Thoracic aorta (tissue), 2 donors: ENCODE measurements at regions not wholly inside any gene's neighbourhood (a gene's known extent, or its start where the extent isn't known, plus 50 kb on each side); places are given as distances from the start of the nearest gene placed in this dataset.

ENCODE experiments used
- ATAC-seq: fragments of 150-250 bp; one replicate; pipeline ENCODE4 v1.8.0; 2017; ENCODE audit warnings: low read depth; ENCODE audit not compliant: insufficient number of reproducible peaks, low FRiP score
- DNase-seq: peaks from one replicate; pipeline ENCODE4 v3.0.0-alpha.2; 2020; ENCODE audit warnings: low spot score
- H3K27ac ChIP-seq, 2 donors: fragments of 200-600 bp; sonication (generic); 1 replicate in 1 of 2; 2 replicates in 1 of 2; pipeline ENCODE4 v1.5.1; 2016; ENCODE audit warnings: mild to moderate bottlenecking in 2 of 2, moderate library complexity in 2 of 2
- H3K27me3 ChIP-seq: fragments of 200-600 bp; sonication (generic); replicated peaks from 2 replicates; pipeline ENCODE4 v1.6.0; 2016; ENCODE audit warnings: mild to moderate bottlenecking; ENCODE audit not compliant: insufficient read depth
- H3K36me3 ChIP-seq: fragments of 200-600 bp; sonication (generic); one replicate; pipeline ENCODE4 v1.5.1; 2016
- H3K4me1 ChIP-seq, 2 donors: fragments of 200-600 bp; sonication (generic); 1 replicate in 1 of 2; 2 replicates in 1 of 2; pipeline versions ENCODE4 v1.5.1 to v1.6.0; 2016; ENCODE audit warnings: low read depth in 2 of 2, mild to moderate bottlenecking in 1 of 2; ENCODE audit not compliant: control insufficient read depth in 1 of 2
- H3K4me3 ChIP-seq: fragments of 200-600 bp; sonication (generic); 2 replicates; pipeline ENCODE4 v1.5.1; 2016; ENCODE audit warnings: mild to moderate bottlenecking
- H3K9me3 ChIP-seq: fragments of 200-600 bp; sonication (generic); 2 replicates; pipeline ENCODE4 v1.5.1; 2016
- CTCF ChIP-seq: fragments of 200-600 bp; sonication (generic); IDR thresholded peaks from one replicate; pipeline ENCODE4 v1.5.1; 2019; ENCODE audit warnings: antibody characterized with exemption

GRCh38 chr11:96706761-96707160, 316.9 kb downstream of the JRKL start:
- DNase-seq, result no peak
- no peaks in the 10 kb centered on the region for H3K27me3 ChIP-seq
- no peaks in the 10 kb centered on the region for H3K9me3 ChIP-seq
- ATAC-seq, result no peak
- TF ChIP-seq CTCF, result no peak
- H3K27ac ChIP-seq, result no peak overlapping the region
- H3K4me1 ChIP-seq, result no peaks in the 10 kb centered on the region
- H3K4me3 ChIP-seq, result no peak overlapping the region
- H3K36me3 ChIP-seq, result no peaks in the 10 kb centered on the region

- Histone ChIP-seq H3K27ac (no peak overlapping the region), H3K4me1 (no peaks in the 10 kb centered on the region)
These were observed 317.5 kb downstream of the JRKL start for GRCh38 chr11:96707273-96707672.

GRCh38 chr11:96708219-96708878, 318.5 kb downstream of the JRKL start:
- TF ChIP-seq CTCF, result no peak
- Histone ChIP-seq H3K4me1 (no peaks in the 10 kb centered on the region), H3K9me3 (no peaks in the 10 kb centered on the region), H3K27ac (no peak overlapping the region), H3K4me3 (no peak overlapping the region), H3K36me3 (no peaks in the 10 kb centered on the region), H3K27me3 (no peaks in the 10 kb centered on the region)
- DNase-seq (no peak), ATAC-seq (no peak)

More at GRCh38 chr11:96707273-96707672, 317.5 kb downstream of the JRKL start:
- Histone ChIP-seq H3K4me3 (no peak overlapping the region), H3K27me3 (no peaks in the 10 kb centered on the region), H3K9me3 (no peaks in the 10 kb centered on the region), H3K36me3 (no peaks in the 10 kb centered on the region)
- ATAC-seq (no peak), DNase-seq (no peak)
- no peak for TF ChIP-seq CTCF

- no peak overlapping the region for H3K4me3 ChIP-seq
- H3K9me3 ChIP-seq, result no peaks in the 10 kb centered on the region
- H3K4me1 ChIP-seq, result no peaks in the 10 kb centered on the region
- H3K27ac ChIP-seq, result no peak overlapping the region
- DNase-seq, result no peak
- TF ChIP-seq CTCF, result no peak
- no peaks in the 10 kb centered on the region for H3K27me3 ChIP-seq
- ATAC-seq, result no peak
- H3K36me3 ChIP-seq, result no peaks in the 10 kb centered on the region
These were observed 323.5 kb downstream of the JRKL start for GRCh38 chr11:96713301-96713700.

- Histone ChIP-seq H3K27ac (no peak overlapping the region), H3K4me1 (no peaks in the 10 kb centered on the region), H3K9me3 (no peaks in the 10 kb centered on the region), H3K4me3 (no peak overlapping the region), H3K36me3 (no peaks in the 10 kb centered on the region), H3K27me3 (no peaks in the 10 kb centered on the region)
- no peak for TF ChIP-seq CTCF
- ATAC-seq (no peak), DNase-seq (no peak)
These were observed 324.9 kb downstream of the JRKL start for GRCh38 chr11:96714689-96715088.
